Ovary (tissue), 7 donors: ENCODE measurements at regions not wholly inside any gene's neighbourhood (a gene's known extent, or its start where the extent isn't known, plus 50 kb on each side); places are given as distances from the start of the nearest gene placed in this dataset.

Source experiments
- DNase-seq, 5 donors: peaks; one replicate each; pipeline ENCODE4 v3.0.0-alpha.2; 2019 to 2020
- H3K27ac ChIP-seq, 2 donors: fragments of 200-600 bp; one replicate each; pipeline versions ENCODE4 v1.5.1 to v1.8.0; 2019 to 2022
- H3K27me3 ChIP-seq: fragments of 200-600 bp; one replicate; pipeline ENCODE4 v1.8.0; 2022
- H3K36me3 ChIP-seq: fragments of 200-600 bp; sonication (generic); one replicate; pipeline ENCODE4 v1.5.1; 2019
- H3K4me1 ChIP-seq: one replicate; pipeline ENCODE4 v1.8.1; 2013; ENCODE audit warnings: mild to moderate bottlenecking, moderate library complexity; ENCODE audit not compliant: insufficient read depth
- H3K4me3 ChIP-seq: fragments of 200-600 bp; sonication (generic); one replicate; pipeline ENCODE4 v1.5.1; 2017
- H3K9me3 ChIP-seq, 2 donors: fragments of 200-600 bp in 1 of 2; sonication (generic) in 1 of 2; one replicate each; pipeline versions ENCODE4 v1.5.1 to v1.8.1; 2013 to 2019; ENCODE audit warnings: mild to moderate bottlenecking in 1 of 2, moderate library complexity in 1 of 2
- EP300 ChIP-seq: sonication (generic); formaldehyde crosslinking; IDR thresholded peaks from one replicate; pipeline ENCODE4 v1.6.1; 2017; ENCODE audit warnings: antibody characterized with exemption
- POLR2A ChIP-seq: fragments of 450-650 bp; IDR thresholded peaks from one replicate; pipeline ENCODE4 v1.6.1; 2017; ENCODE audit warnings: antibody characterized with exemption, mild to moderate bottlenecking, moderate library complexity
- WGBS, 3 donors: extraction: QIAGEN DNeasy Blood & Tissue Kit in 1 of 3; methylation state at CpG; one replicate each; pipeline versions ENCODE4 v1.1.5 to v1.1.7; 2013 to 2017; 5-methylcytosine and 5-hydroxymethylcytosine counted together
- intact Hi-C, 4 donors: fragments of 100-400 bp; cut with DNase I; formaldehyde crosslinking; loops; one replicate each; pipeline versions ENCODE4 v1.11.0 to v1.15.1; 2022 to 2023
- TF ChIP-seq, protein P1 (sequence below), 3 donors: fragments of 450-650 bp in 2 of 3; fragments of 200-600 bp in 1 of 3; IDR thresholded peaks; one replicate each; pipeline versions ENCODE4 v1.5.1 to v1.8.0; 2016 to 2022; ENCODE audit warnings: antibody characterized with exemption in 3 of 3, mild to moderate bottlenecking in 1 of 3
- donor health status: DM: no; HTN: no; CAD: no; lungs with moderate emphysema.
- donor health status: DM: no; HTN: no; CAD: no.
- donor health status: Bipolar disorder and iron deficiency.
- donor health status: DM: no; HTN: no; CAD: no.
- donor health status: DM: yes; HTN: yes; CAD: no.

DNA sequence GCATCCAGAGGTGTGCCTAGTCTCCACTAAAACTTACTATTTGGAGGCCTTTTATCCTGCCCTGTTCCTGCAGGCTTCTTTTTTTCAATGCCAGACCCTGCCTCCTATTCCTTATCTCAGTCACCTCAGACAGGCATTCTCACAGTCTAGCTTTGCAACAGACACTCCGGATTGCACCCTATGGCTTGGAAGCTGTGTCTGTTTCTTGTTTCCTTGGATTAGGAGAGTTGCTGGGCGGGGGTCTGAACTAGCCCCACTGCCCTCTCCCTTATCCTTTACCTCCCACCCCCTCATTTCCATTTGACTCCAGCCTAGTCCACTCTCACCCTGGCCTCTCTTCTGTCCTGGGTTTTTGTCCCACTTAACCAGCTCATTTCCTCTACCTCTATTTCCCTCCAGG is 228.1 kb upstream of the CITED2 start:
- TF ChIP-seq, protein P1, sequence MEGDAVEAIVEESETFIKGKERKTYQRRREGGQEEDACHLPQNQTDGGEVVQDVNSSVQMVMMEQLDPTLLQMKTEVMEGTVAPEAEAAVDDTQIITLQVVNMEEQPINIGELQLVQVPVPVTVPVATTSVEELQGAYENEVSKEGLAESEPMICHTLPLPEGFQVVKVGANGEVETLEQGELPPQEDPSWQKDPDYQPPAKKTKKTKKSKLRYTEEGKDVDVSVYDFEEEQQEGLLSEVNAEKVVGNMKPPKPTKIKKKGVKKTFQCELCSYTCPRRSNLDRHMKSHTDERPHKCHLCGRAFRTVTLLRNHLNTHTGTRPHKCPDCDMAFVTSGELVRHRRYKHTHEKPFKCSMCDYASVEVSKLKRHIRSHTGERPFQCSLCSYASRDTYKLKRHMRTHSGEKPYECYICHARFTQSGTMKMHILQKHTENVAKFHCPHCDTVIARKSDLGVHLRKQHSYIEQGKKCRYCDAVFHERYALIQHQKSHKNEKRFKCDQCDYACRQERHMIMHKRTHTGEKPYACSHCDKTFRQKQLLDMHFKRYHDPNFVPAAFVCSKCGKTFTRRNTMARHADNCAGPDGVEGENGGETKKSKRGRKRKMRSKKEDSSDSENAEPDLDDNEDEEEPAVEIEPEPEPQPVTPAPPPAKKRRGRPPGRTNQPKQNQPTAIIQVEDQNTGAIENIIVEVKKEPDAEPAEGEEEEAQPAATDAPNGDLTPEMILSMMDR (IDR thresholded peaks at IDR 0.05) = no peak
- Histone ChIP-seq H3K9me3 (no peaks in the 10 kb centered on the region), H3K36me3 (no peaks in the 10 kb centered on the region), H3K27me3 (no peaks in the 10 kb centered on the region), H3K27ac (no peak overlapping the region), H3K4me3 (no peak overlapping the region), H3K4me1 (peaks cover 4% of the 10 kb centered on the region)
- intact Hi-C loops = no loop called here
- no peak for DNase-seq
- WGBS, 3 donors = 90 to 97% (median 94%) methylated on average over 2 of the region's 2 CpGs

DNA sequence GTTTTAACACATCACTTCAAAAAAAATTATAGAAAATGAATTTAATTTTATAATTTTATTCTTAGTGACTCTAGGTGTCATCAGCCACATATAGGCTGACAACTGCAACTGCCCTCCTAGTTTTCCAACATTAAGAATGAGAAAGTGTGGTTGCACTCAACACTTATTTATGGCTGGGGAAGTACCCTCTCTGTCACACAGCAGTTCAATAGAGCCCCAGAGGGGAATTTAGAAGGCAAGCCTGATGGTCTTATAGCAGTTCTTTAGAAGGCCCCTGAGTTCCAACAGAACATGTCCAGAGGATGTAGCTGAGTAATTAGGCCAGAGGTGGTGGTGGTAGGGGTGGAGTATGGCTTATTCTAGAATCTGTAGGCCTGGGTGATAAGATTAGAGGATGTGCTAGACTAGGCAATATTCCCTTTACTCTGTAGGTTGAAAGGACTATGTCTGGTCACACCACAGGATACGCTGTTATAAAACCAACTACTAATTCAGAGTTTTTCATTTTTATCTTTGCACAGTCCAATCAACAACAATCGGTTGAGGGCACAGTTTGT is 226.5 kb upstream of the CITED2 start:
- TF ChIP-seq POLR2A = no peak
- TF ChIP-seq EP300 = no peak
- intact Hi-C loops = no loop called here
- 91 to 93% (median 91%) methylated on average over 2 of the region's 2 CpGs for WGBS, 3 donors
- H3K36me3 ChIP-seq = no peaks in the 10 kb centered on the region
- peaks cover 5% of the 10 kb centered on the region for H3K4me1 ChIP-seq
- no peaks in the 10 kb centered on the region for H3K9me3 ChIP-seq
- no peak overlapping the region for H3K4me3 ChIP-seq
- H3K27me3 ChIP-seq = no peaks in the 10 kb centered on the region
- H3K27ac ChIP-seq = no peak overlapping the region
- DNase-seq = no peak

DNA sequence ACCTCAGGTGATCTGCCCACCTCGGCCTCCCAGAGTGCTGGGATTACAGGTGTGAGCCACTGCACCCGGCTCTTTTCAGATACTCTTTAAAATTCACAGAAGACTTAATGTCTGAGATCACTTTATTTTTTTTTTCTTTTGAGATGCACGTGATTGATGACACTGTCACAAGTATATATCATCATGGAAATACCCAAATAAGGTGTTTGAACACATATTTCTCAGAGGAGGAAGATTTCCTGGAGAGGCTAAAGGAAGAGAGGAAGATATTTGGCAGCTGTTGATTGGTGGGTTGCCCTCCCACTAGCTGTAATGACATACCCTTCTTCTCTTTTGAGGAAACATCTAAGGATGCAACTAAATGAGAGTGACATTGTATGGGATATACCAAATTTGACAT is 225.9 kb upstream of the CITED2 start:
- Histone ChIP-seq H3K36me3 (no peaks in the 10 kb centered on the region), H3K27me3 (no peaks in the 10 kb centered on the region), H3K4me1 (peaks cover 5% of the 10 kb centered on the region), H3K4me3 (no peak overlapping the region), H3K27ac (no peak overlapping the region), H3K9me3 (no peaks in the 10 kb centered on the region)
- no peak for TF ChIP-seq POLR2A
- TF ChIP-seq, protein P1 (IDR thresholded peaks at IDR 0.05) = no peak
- no peak for TF ChIP-seq EP300
- intact Hi-C loops = no loop called here
- DNase-seq = no peak
- 91 to 93% (median 92%) methylated on average over 3 of the region's 3 CpGs for WGBS, 3 donors

DNA sequence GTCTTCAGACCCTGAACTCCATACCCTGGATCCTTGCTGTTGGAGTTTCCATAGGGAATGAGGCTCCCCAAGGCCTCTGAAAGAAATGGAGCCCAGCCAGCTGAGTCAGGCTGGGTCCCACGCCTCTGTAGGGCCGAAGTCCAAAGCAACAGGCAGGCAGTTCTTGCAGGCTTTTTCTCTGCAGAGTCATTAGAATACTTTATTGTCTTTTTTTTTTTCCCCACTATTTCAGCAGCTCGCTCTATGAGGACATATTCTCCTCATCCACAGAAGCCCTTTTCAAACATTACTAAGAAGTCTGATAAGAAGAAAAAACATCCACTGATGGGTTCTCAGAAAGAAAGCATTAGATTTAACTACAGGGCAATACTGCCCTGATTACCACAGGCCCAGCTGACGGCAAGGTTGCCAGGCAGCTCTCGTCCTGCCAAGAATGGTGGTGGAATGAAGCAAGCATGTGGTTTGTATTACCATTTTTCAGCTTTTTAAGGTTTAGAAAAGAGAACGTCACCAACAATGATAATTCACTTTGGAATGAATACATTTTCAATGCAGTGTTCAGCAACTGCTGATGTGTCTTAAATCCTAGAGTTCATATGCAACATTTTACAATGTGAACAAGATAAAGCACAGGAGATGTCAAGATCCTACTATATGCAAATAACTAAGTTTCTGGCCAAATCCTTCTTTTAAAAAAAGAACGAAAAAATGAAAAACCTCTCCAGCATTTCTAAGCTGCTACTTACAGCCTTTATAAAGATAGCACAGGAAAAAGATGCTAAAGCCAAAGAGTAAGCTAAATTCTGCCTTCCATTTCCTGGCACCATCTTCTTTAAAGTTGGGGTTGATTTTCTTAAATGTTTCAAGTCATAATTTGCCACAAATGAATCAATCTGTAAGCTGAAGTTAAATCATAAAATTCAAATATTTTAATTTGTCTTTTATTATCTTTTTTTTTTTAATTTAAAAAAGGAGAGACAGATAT is 223.6 kb upstream of the CITED2 start:
- TF ChIP-seq EP300 (no peak), POLR2A (no peak)
- TF ChIP-seq, protein P1 (IDR thresholded peaks at IDR 0.05) = no peak
- no peaks in the 10 kb centered on the region for H3K36me3 ChIP-seq
- peak overlapping the region in 1 of 2 donors; percentile 56 for H3K27ac ChIP-seq
- H3K27me3 ChIP-seq = no peaks in the 10 kb centered on the region
- intact Hi-C loops = loop anchor here in 3 of 4 donors (5.0 to 10.0 kb wide), 3 partner anchors 53 to 223 kb away; partner anchors contain the start of gene CITED2 (in 1 of the 3)
- 5 to 10% (median 6%) methylated on average over 7 of the region's 7 CpGs for WGBS, 3 donors
- H3K4me3 ChIP-seq = no peak overlapping the region
- H3K9me3 ChIP-seq = no peaks in the 10 kb centered on the region
- H3K4me1 ChIP-seq = peaks cover 1% of the 10 kb centered on the region
- peak; percentile 81 to 87 (median 86) for DNase-seq
